HL-60 (cell line): ENCODE measurements at regions not wholly inside any gene's neighbourhood (a gene's known extent, or its start where the extent isn't known, plus 50 kb on each side); places are given as distances from the start of the nearest gene placed in this dataset.

Experiments used
- DNase-seq, 2 experiments: peaks; one replicate each; pipeline ENCODE4 v3.0.0-alpha.2; 2010 to 2020; ENCODE audit warnings: low read depth in 1 of 2, low spot score in 1 of 2
- H3K27ac ChIP-seq: fragments of 250-450 bp; sonication (Bioruptor Pico); replicated peaks from 2 replicates; pipeline ENCODE4 v1.5.1; 2020; ENCODE audit warnings: mild to moderate bottlenecking, moderate library complexity
- H3K27me3 ChIP-seq: fragments of 250-450 bp; sonication (Bioruptor Pico); 2 replicates; pipeline ENCODE4 v1.5.1; 2021; ENCODE audit warnings: mild to moderate bottlenecking, moderate library complexity; ENCODE audit not compliant: insufficient read depth, poor library complexity, severe bottlenecking
- H3K4me3 ChIP-seq: replicated peaks from 2 replicates; pipeline ENCODE4 v1.5.1; 2011; ENCODE audit warnings: mild to moderate bottlenecking, control low read depth, low read length; ENCODE audit not compliant: insufficient read depth
- GABPA ChIP-seq: IDR thresholded peaks from 2 replicates; pipeline ENCODE4 v1.6.1; 2012; ENCODE audit warnings: low read depth
- POLR2AphosphoS5 ChIP-seq: IDR thresholded peaks from 2 replicates; pipeline ENCODE4 v1.6.1; 2012; ENCODE audit warnings: low read depth
- REST ChIP-seq: IDR thresholded peaks from 2 replicates; pipeline ENCODE4 v1.6.1; 2012; ENCODE audit warnings: low read depth; ENCODE audit not compliant: insufficient replicate concordance
- SPI1 ChIP-seq: IDR thresholded peaks from 2 replicates; pipeline ENCODE4 v1.6.1; 2012; ENCODE audit warnings: low read depth, mild to moderate bottlenecking, borderline replicate concordance
- TF ChIP-seq, protein P1 (sequence below): IDR thresholded peaks from one replicate; pipeline ENCODE4 v1.5.1; 2011; ENCODE audit warnings: low read length, control low read depth, inconsistent platforms; ENCODE audit not compliant: insufficient read depth

- TF ChIP-seq, protein P1, sequence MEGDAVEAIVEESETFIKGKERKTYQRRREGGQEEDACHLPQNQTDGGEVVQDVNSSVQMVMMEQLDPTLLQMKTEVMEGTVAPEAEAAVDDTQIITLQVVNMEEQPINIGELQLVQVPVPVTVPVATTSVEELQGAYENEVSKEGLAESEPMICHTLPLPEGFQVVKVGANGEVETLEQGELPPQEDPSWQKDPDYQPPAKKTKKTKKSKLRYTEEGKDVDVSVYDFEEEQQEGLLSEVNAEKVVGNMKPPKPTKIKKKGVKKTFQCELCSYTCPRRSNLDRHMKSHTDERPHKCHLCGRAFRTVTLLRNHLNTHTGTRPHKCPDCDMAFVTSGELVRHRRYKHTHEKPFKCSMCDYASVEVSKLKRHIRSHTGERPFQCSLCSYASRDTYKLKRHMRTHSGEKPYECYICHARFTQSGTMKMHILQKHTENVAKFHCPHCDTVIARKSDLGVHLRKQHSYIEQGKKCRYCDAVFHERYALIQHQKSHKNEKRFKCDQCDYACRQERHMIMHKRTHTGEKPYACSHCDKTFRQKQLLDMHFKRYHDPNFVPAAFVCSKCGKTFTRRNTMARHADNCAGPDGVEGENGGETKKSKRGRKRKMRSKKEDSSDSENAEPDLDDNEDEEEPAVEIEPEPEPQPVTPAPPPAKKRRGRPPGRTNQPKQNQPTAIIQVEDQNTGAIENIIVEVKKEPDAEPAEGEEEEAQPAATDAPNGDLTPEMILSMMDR = no peak
- TF ChIP-seq SPI1 (no peak), GABPA (no peak), POLR2AphosphoS5 (no peak), REST (no peak)
- Histone ChIP-seq H3K27ac (no peak overlapping the region), H3K4me3 (no peak overlapping the region), H3K27me3 (no peaks in the 10 kb centered on the region)
- DNase-seq = no peak
These were observed 372.8 kb upstream of the CCDC179 start for GRCh38 chr11:23233075-23233474.

- TF ChIP-seq REST = no peak
- no peaks in the 10 kb centered on the region for H3K27me3 ChIP-seq
- no peak for DNase-seq
- H3K27ac ChIP-seq = no peak overlapping the region
- no peak overlapping the region for H3K4me3 ChIP-seq
These were observed 376.7 kb upstream of the CCDC179 start for GRCh38 chr11:23236826-23237555.

DNA sequence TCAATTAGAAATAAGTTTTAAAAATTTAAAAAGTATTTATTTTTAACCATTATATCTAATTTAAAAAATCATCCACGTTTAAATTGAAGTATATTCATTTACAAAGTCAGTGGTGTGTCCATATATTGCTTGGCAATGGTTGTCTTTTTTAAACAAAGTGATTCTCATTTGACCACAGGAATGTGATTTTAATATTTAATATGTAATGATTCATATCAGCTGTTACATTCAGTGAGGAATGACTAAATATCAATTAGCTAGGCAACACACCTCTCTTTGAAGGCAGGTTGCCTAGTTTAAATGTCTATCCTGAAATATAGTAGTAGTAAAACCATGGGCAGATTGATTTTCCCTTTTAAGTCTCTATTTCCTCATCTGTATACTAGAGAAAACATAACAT is 392.2 kb upstream of the CCDC179 start:
- TF ChIP-seq SPI1 (no peak), GABPA (no peak), REST (no peak)
- no peak overlapping the region for H3K4me3 ChIP-seq
- H3K27ac ChIP-seq = no peak overlapping the region
- H3K27me3 ChIP-seq = no peaks in the 10 kb centered on the region
- DNase-seq = no peak

GRCh38 chr11:23257088-23257487 is 396.8 kb upstream of the CCDC179 start:
- Histone ChIP-seq H3K27ac (no peak overlapping the region), H3K27me3 (no peaks in the 10 kb centered on the region), H3K4me3 (no peak overlapping the region)
- no peak for DNase-seq
- TF ChIP-seq POLR2AphosphoS5 (no peak), GABPA (no peak), REST (no peak), SPI1 (no peak)
- TF ChIP-seq, protein P1 = no peak
